Colonic mucosa (tissue), 4 donors: ENCODE measurements at regions not wholly inside any gene's neighbourhood (a gene's known extent, or its start where the extent isn't known, plus 50 kb on each side); places are given as distances from the start of the nearest gene placed in this dataset.

Source experiments
- DNase-seq: peaks from one replicate; pipeline ENCODE4 v3.0.0-alpha.2; 2020
- H3K27ac ChIP-seq: fragments of 200-600 bp; one replicate; pipeline ENCODE4 v1.8.0; 2021
- H3K27me3 ChIP-seq: fragments of 200-600 bp; one replicate; pipeline ENCODE4 v1.8.0; 2021
- H3K36me3 ChIP-seq: fragments of 200-600 bp; one replicate; pipeline ENCODE4 v1.8.0; 2021
- H3K4me1 ChIP-seq: fragments of 200-600 bp; one replicate; pipeline ENCODE4 v1.8.0; 2021; ENCODE audit warnings: mild to moderate bottlenecking
- H3K4me3 ChIP-seq: fragments of 200-600 bp; one replicate; pipeline ENCODE4 v1.8.0; 2021
- H3K9ac ChIP-seq, 2 donors: one replicate each; pipeline ENCODE4 v1.7.0; 2013; ENCODE audit warnings: control low read depth in 2 of 2, low read depth in 2 of 2, low read length in 2 of 2
- H3K9me3 ChIP-seq: fragments of 200-600 bp; one replicate; pipeline ENCODE4 v1.8.0; 2021
- CTCF ChIP-seq: fragments of 200-600 bp; IDR thresholded peaks from one replicate; pipeline ENCODE4 v1.8.0; 2022; ENCODE audit warnings: antibody characterized with exemption, mild to moderate bottlenecking
- intact Hi-C: fragments of 100-400 bp; cut with DNase I; formaldehyde crosslinking; loops from one replicate; pipeline ENCODE4 v1.14.1; 2022
- donor health status: healthy.
- donor health status: DM: no; HTN: no; CAD: no.
- donor health status: DM: no; HTN: no; CAD: no.

GRCh38 chr4:189445613-189446012 lies 495.1 kb upstream of the FRG1 start:
- Histone ChIP-seq H3K9me3 (no peaks in the 10 kb centered on the region), H3K27ac (no peak overlapping the region), H3K36me3 (no peaks in the 10 kb centered on the region), H3K27me3 (no peaks in the 10 kb centered on the region), H3K4me1 (no peaks in the 10 kb centered on the region), H3K9ac (no peak overlapping the region), H3K4me3 (no peak overlapping the region)
- no peak for DNase-seq
- intact Hi-C loops, result no loop called here
- TF ChIP-seq CTCF, result no peak

GRCh38 chr4:189463734-189464133 lies 476.9 kb upstream of the FRG1 start:
- DNase-seq, result no peak
- H3K4me3 ChIP-seq, result no peak overlapping the region
- no peak overlapping the region for H3K9ac ChIP-seq

GRCh38 chr4:189494407-189494806 lies 446.3 kb upstream of the FRG1 start:
- no peak for DNase-seq
- Histone ChIP-seq H3K36me3 (no peaks in the 10 kb centered on the region), H3K27me3 (no peaks in the 10 kb centered on the region), H3K4me3 (no peak overlapping the region), H3K9ac (no peak overlapping the region), H3K27ac (no peak overlapping the region), H3K4me1 (no peaks in the 10 kb centered on the region), H3K9me3 (no peaks in the 10 kb centered on the region)
- no peak for TF ChIP-seq CTCF
- intact Hi-C loops, result no loop called here

More at GRCh38 chr4:189463734-189464133, 476.9 kb upstream of the FRG1 start:
- Histone ChIP-seq H3K36me3 (no peaks in the 10 kb centered on the region), H3K9me3 (no peaks in the 10 kb centered on the region), H3K27me3 (no peaks in the 10 kb centered on the region), H3K27ac (no peak overlapping the region), H3K4me1 (no peaks in the 10 kb centered on the region)
- TF ChIP-seq CTCF, result no peak
- intact Hi-C loops, result no loop called here

- no peaks in the 10 kb centered on the region for H3K36me3 ChIP-seq
- no peak for DNase-seq
These were observed 443.2 kb upstream of the FRG1 start for GRCh38 chr4:189497516-189497915.

GRCh38 chr4:189497996-189498395 lies 442.7 kb upstream of the FRG1 start:
- Histone ChIP-seq H3K27ac (no peak overlapping the region), H3K27me3 (no peaks in the 10 kb centered on the region), H3K4me3 (no peak overlapping the region), H3K4me1 (no peaks in the 10 kb centered on the region), H3K9me3 (no peaks in the 10 kb centered on the region), H3K9ac (no peak overlapping the region), H3K36me3 (no peaks in the 10 kb centered on the region)
- DNase-seq, result no peak
- intact Hi-C loops, result no loop called here
- no peak for TF ChIP-seq CTCF

More at GRCh38 chr4:189497516-189497915, 443.2 kb upstream of the FRG1 start:
- Histone ChIP-seq H3K9me3 (no peaks in the 10 kb centered on the region), H3K27me3 (no peaks in the 10 kb centered on the region), H3K4me3 (no peak overlapping the region), H3K4me1 (no peaks in the 10 kb centered on the region), H3K9ac (no peak overlapping the region), H3K27ac (no peak overlapping the region)
- TF ChIP-seq CTCF, result no peak
- intact Hi-C loops, result no loop called here

- no peaks in the 10 kb centered on the region for H3K27me3 ChIP-seq
- TF ChIP-seq CTCF, result no peak
- no peaks in the 10 kb centered on the region for H3K9me3 ChIP-seq
- no peak overlapping the region for H3K9ac ChIP-seq
- no peaks in the 10 kb centered on the region for H3K4me1 ChIP-seq
- intact Hi-C loops, result no loop called here
- no peak for DNase-seq
- no peak overlapping the region for H3K4me3 ChIP-seq
- no peaks in the 10 kb centered on the region for H3K36me3 ChIP-seq
- H3K27ac ChIP-seq, result no peak overlapping the region
These were observed 442.2 kb upstream of the FRG1 start for GRCh38 chr4:189498457-189498856.
